DMS 273 (cell line): ENCODE measurements at regions not wholly inside any gene's neighbourhood (a gene's known extent, or its start where the extent isn't known, plus 50 kb on each side); places are given as distances from the start of the nearest gene placed in this dataset.
A peak's percentile ranks its signal among the peaks of the same experiment; 100 is the strongest.

Experiments
- DNase-seq: peaks from one replicate; lab custom pipeline; 2025; ENCODE audit not compliant: unreplicated experiment; lab: John Stamatoyannopoulos, UW

GRCh38 chr12:100738086-100738485 lies 56.5 kb upstream of the ANO4 start:
- DNase-seq: no peak

- DNase-seq: peak; percentile 61
Measured at GRCh38 chr12:100741084-100741711, 53.4 kb upstream of the ANO4 start.

- no peak for DNase-seq
Measured at GRCh38 chr12:100743060-100743459, 51.5 kb upstream of the ANO4 start.
